ENCODE measurements at regions not wholly inside any gene's neighbourhood (a gene's known extent, or its start where the extent isn't known, plus 50 kb on each side); places are given as distances from the start of the nearest gene placed in this dataset.

- TF ChIP-seq CTCF (conservative IDR thresholded peaks at IDR 0.05 in 1 of 2, IDR thresholded peaks at IDR 0.05 in 1 of 2; ENCODE audit: low read depth in 1 of 2, low read length in 2 of 2) = no peak
- TF ChIP-seq EZH2 (IDR thresholded peaks at IDR 0.05; ENCODE audit: low read length, missing control alignments) = no peak
Measured at GRCh38 chr11:70736461-70736860, 338.1 kb downstream of the CTTN start.
